Mesothelial cell of epicardium (in vitro differentiated cells): ENCODE measurements at regions not wholly inside any gene's neighbourhood (a gene's known extent, or its start where the extent isn't known, plus 50 kb on each side); places are given as distances from the start of the nearest gene placed in this dataset.

Experiments
- DNase-seq, 2 experiments: peaks; one replicate each; pipeline ENCODE4 v3.0.0; 2021; ENCODE audit warnings: low spot score in 2 of 2; ENCODE audit not compliant: unreplicated experiment in 2 of 2
- H3K27ac Mint-ChIP-seq: 2 replicates; pipeline ENCODE4 v1.8.0; 2021; ENCODE audit warnings: mixed read lengths
- H3K27me3 Mint-ChIP-seq: 2 replicates; pipeline ENCODE4 v1.8.0; 2021; ENCODE audit warnings: low read depth, mixed read lengths
- H3K36me3 Mint-ChIP-seq: 2 replicates; pipeline ENCODE4 v1.8.0; 2021; ENCODE audit warnings: mixed read lengths
- H3K4me1 Mint-ChIP-seq: 2 replicates; pipeline ENCODE4 v1.8.0; 2021; ENCODE audit warnings: mixed read lengths
- H3K4me3 Mint-ChIP-seq: 2 replicates; pipeline ENCODE4 v1.8.0; 2021; ENCODE audit warnings: mild to moderate bottlenecking, moderate library complexity, mixed read lengths
- H3K9me3 Mint-ChIP-seq: 2 replicates; pipeline ENCODE4 v1.8.0; 2021; ENCODE audit warnings: mixed read lengths
- TF ChIP-seq, protein P1 (sequence below): fragments of 200-600 bp; sonication (generic); IDR thresholded peaks from one replicate; pipeline ENCODE4 v1.5.0; 2021; ENCODE audit warnings: antibody characterized with exemption; ENCODE audit not compliant: unreplicated experiment

DNA sequence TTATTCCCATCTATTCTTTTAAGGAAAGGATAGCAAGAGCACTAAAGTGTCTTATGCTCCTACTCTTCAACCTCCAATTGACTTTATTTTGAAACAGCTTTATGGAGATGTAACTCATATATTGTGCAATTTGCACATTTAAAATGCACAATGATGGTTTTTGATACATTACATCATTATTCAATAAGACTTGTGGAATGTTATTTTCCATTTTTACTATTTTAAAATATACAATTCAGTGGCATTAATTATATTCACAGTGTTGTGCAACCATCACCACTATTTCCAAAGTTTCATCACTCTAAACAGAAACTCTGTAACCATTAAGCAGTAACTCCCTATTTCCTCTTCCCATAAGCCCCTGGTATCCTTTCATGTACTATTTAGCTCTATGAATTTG is 489.8 kb downstream of the NEBL start:
- DNase-seq: no peak
- Mint-ChIP-seq H3K27me3 (no peaks in the 10 kb centered on the region), H3K36me3 (no peaks in the 10 kb centered on the region), H3K4me3 (no peak overlapping the region), H3K9me3 (no peaks in the 10 kb centered on the region), H3K4me1 (no peaks in the 10 kb centered on the region), H3K27ac (no peak overlapping the region)
- TF ChIP-seq, protein P1, sequence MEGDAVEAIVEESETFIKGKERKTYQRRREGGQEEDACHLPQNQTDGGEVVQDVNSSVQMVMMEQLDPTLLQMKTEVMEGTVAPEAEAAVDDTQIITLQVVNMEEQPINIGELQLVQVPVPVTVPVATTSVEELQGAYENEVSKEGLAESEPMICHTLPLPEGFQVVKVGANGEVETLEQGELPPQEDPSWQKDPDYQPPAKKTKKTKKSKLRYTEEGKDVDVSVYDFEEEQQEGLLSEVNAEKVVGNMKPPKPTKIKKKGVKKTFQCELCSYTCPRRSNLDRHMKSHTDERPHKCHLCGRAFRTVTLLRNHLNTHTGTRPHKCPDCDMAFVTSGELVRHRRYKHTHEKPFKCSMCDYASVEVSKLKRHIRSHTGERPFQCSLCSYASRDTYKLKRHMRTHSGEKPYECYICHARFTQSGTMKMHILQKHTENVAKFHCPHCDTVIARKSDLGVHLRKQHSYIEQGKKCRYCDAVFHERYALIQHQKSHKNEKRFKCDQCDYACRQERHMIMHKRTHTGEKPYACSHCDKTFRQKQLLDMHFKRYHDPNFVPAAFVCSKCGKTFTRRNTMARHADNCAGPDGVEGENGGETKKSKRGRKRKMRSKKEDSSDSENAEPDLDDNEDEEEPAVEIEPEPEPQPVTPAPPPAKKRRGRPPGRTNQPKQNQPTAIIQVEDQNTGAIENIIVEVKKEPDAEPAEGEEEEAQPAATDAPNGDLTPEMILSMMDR: no peak

DNA sequence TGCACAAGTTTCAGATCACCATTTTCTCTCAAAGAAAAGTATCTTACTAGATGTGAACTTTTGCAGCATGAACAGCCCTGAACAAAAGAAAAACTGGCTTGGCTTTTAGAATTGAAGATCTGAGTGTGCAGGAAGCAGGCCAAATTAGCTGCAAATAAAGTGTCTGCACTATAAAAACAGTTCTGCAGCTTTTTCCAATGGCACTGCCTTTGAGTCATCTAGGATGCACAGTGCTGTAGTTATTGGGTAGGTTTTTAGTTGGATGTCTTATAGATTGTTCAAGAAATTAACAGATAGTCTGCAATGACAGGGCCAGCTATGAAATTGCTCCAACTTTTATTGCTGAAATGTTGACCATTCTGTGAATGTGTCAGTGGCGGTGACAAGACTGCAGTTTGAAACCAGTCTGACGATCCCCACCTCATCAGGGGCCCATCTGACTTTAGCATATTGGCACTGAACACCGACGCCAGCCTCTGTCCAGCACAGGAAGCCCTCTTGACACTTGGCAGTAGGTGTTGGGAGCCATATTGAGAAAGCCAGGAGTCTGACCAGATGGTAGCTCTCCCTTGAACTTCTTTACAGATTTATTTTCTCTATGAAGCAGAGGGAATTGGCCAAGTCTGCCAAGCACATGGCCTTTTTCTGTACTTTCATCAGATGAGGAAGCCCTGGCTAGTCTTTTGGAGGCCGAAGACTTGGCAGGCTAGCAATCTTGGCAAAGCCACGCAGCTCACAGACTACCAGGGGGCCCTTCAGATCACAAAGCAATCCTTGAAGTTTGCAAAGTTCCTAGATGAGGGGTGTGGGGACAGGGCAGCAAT is 490.6 kb downstream of the NEBL start:
- Mint-ChIP-seq H3K4me1 (no peaks in the 10 kb centered on the region), H3K4me3 (no peak overlapping the region), H3K27ac (no peak overlapping the region), H3K36me3 (no peaks in the 10 kb centered on the region), H3K9me3 (no peaks in the 10 kb centered on the region), H3K27me3 (no peaks in the 10 kb centered on the region)
- DNase-seq: no peak
- TF ChIP-seq, protein P1: no peak

DNA sequence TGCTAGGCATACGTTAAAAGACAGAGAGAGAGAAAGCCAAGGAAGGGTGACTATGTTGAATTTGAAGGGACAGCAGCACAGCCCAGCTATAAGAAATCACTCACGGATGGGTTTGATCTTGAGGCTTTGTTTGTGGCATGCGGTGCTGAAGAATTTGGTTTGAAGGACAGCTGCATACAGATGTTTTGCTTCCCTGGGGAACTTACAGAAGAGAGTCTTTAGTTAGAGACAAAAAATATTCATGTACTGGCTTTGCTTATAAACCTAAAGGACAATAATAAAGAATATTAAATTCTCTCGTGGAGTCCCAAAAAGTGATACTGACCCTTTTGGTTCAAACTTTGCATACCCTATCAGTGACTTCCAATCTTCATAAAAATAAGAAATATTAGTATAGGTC is 491.4 kb downstream of the NEBL start:
- Mint-ChIP-seq H3K4me3 (no peak overlapping the region), H3K27me3 (no peaks in the 10 kb centered on the region), H3K36me3 (no peaks in the 10 kb centered on the region), H3K9me3 (no peaks in the 10 kb centered on the region), H3K27ac (no peak overlapping the region), H3K4me1 (no peaks in the 10 kb centered on the region)
- TF ChIP-seq, protein P1: no peak
- DNase-seq: no peak

DNA sequence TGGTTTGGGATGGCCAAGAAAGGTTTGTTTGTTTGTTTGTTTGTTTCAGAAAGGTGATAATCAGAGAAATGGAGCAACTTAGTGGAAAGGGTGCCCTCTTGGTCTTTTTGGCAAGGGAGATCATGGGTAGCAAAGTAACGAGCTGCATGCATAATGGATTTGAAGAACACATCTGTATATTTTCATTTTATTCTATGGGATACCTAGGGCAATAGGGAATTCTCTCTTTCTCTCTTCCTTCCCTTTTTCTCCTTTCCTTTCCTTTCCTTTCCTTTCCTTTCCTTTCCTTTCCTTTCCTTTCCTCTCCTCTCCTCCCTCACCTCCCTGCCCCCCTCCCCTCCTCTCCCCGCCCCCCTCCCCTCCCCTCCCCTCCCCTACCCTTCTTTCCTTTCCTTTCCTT is 492.1 kb downstream of the NEBL start:
- Mint-ChIP-seq H3K9me3 (no peaks in the 10 kb centered on the region), H3K27ac (no peak overlapping the region), H3K4me3 (no peak overlapping the region), H3K27me3 (no peaks in the 10 kb centered on the region), H3K4me1 (peaks cover under 1% of the 10 kb centered on the region), H3K36me3 (no peaks in the 10 kb centered on the region)
- DNase-seq: no peak
- TF ChIP-seq, protein P1: no peak

- Mint-ChIP-seq H3K27ac (no peak overlapping the region), H3K4me1 (peaks cover 22% of the 10 kb centered on the region)
- DNase-seq: no peak
Measured at GRCh38 chr10:20399772-20400171, 497.3 kb downstream of the NEBL start.

More at GRCh38 chr10:20399772-20400171, 497.3 kb downstream of the NEBL start:
- H3K27me3 Mint-ChIP-seq: no peaks in the 10 kb centered on the region
- TF ChIP-seq, protein P1: no peak
- no peaks in the 10 kb centered on the region for H3K36me3 Mint-ChIP-seq
- H3K9me3 Mint-ChIP-seq: no peaks in the 10 kb centered on the region
- H3K4me3 Mint-ChIP-seq: no peak overlapping the region
